ENCODE measurements at regions not wholly inside any gene's neighbourhood (a gene's known extent, or its start where the extent isn't known, plus 50 kb on each side); places are given as distances from the start of the nearest gene placed in this dataset.

DNA sequence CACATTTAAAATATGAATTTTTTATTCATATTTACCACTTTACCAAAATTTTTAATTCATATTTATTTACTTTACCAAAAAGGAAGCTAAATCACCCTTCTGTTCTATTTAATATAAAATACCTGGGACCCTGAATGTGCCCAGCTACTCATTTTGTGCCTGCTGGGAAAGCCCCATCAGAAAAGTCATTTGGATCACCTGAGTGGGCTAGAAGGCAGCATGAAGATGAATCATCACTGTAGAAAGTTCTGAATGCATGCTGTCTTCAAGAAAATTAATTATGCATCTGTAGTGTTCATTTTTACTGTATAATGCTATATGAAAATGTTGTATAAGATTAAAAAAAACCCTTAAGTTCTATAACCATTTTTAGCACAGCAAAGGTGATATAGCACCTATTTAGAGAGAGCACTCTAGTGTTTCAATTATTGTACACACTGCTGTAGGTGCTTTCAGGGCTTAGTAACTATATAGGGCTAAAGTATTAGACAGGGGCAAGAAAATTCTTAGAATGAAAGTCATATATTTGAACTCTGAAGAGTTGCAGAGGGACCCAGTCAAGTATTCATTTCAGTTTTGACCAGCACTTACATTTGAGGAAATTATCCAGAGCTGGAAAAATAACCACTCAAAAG is 175.1 kb downstream of the NFKBIZ start:
- TF ChIP-seq POLR2AphosphoS5 (IDR thresholded peaks at IDR 0.05) = no peak
- TF ChIP-seq, protein P1, sequence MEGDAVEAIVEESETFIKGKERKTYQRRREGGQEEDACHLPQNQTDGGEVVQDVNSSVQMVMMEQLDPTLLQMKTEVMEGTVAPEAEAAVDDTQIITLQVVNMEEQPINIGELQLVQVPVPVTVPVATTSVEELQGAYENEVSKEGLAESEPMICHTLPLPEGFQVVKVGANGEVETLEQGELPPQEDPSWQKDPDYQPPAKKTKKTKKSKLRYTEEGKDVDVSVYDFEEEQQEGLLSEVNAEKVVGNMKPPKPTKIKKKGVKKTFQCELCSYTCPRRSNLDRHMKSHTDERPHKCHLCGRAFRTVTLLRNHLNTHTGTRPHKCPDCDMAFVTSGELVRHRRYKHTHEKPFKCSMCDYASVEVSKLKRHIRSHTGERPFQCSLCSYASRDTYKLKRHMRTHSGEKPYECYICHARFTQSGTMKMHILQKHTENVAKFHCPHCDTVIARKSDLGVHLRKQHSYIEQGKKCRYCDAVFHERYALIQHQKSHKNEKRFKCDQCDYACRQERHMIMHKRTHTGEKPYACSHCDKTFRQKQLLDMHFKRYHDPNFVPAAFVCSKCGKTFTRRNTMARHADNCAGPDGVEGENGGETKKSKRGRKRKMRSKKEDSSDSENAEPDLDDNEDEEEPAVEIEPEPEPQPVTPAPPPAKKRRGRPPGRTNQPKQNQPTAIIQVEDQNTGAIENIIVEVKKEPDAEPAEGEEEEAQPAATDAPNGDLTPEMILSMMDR (IDR thresholded peaks at IDR 0.05 in 8 of 11, conservative IDR thresholded peaks at IDR 0.05 in 3 of 11) = no peak

Measured in spleen (tissue), 7 donors.